Left ventricle myocardium inferior (tissue), 1 donor: ENCODE measurements at regions not wholly inside any gene's neighbourhood (a gene's known extent, or its start where the extent isn't known, plus 50 kb on each side); places are given as distances from the start of the nearest gene placed in this dataset.

Source experiments
- DNase-seq: peaks from one replicate; pipeline ENCODE4 v3.0.0-alpha.2; 2020
- H3K27ac ChIP-seq: fragments of 200-600 bp; replicated peaks from 2 replicates; pipeline ENCODE4 v1.8.0; 2021
- H3K27me3 ChIP-seq: fragments of 200-600 bp; 2 replicates; pipeline ENCODE4 v1.8.0; 2021; ENCODE audit warnings: low read depth
- H3K36me3 ChIP-seq: fragments of 200-600 bp; 2 replicates; pipeline ENCODE4 v1.8.0; 2021
- H3K4me1 ChIP-seq: fragments of 200-600 bp; 2 replicates; pipeline ENCODE4 v1.8.0; 2021
- H3K4me3 ChIP-seq: fragments of 200-600 bp; 2 replicates; pipeline ENCODE4 v1.8.0; 2021; ENCODE audit warnings: mild to moderate bottlenecking, moderate library complexity
- H3K9me3 ChIP-seq: fragments of 200-600 bp; replicated peaks from 2 replicates; pipeline ENCODE4 v1.8.0; 2021
- CTCF ChIP-seq: fragments of 200-600 bp; IDR thresholded peaks from 2 replicates; pipeline ENCODE4 v1.8.0; 2021; ENCODE audit warnings: antibody characterized with exemption, mild to moderate bottlenecking, borderline replicate concordance
- intact Hi-C: fragments of 100-400 bp; cut with micrococcal nuclease; formaldehyde crosslinking; loops from one replicate; pipeline ENCODE4 v1.11.0; 2022
- donor health status: DM: no; HTN: yes; CAD: no; lungs with severe emphysema.

DNA sequence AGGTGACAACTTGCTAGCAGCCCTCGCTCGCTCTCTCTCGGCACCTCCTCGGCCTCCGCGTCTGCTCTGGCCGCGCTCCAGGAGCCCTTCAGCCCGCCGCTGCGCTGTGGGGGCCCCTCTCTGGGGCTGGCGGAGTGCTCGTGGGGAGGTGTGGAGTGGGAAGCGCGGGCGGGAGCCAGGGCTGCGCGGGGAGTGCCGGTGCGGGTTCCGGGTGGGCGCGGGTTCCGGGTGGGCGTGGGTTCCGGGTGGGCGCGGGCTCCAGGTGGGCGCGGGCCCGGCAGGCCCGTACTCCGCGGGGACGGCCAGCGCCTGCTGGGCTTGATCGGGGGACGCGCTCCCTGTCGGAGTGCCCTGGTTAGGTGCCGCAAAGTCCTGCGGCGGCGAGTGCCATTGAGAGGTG lies 384.3 kb downstream of the GPM6A start:
- no peak overlapping the region for H3K4me3 ChIP-seq
- no peaks in the 10 kb centered on the region for H3K9me3 ChIP-seq
- H3K27ac ChIP-seq: no peak overlapping the region
- no peaks in the 10 kb centered on the region for H3K4me1 ChIP-seq
- H3K27me3 ChIP-seq: no peaks in the 10 kb centered on the region
- no peaks in the 10 kb centered on the region for H3K36me3 ChIP-seq
- intact Hi-C loops: no loop called here
- TF ChIP-seq CTCF: no peak
- no peak for DNase-seq

DNA sequence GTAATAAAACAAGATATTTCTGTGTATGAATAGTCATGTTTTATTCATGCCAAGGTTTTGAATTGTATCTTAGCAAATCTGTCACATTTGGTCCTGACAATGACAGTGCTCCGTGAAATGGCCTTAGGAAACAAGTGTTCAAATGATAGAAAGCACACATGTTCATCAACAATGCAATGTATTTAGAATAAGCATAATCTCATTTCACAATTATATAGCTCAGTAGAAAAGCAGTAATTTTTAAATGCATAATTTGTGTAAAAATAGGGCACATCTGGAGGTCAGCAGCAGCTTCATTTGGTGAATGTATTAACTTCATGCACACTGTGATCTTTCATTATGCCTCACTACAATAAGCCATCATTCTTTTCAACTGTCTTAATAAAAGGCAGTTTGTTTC lies 380.4 kb downstream of the GPM6A start:
- H3K27ac ChIP-seq: no peak overlapping the region
- no peaks in the 10 kb centered on the region for H3K9me3 ChIP-seq
- no peak for TF ChIP-seq CTCF
- H3K36me3 ChIP-seq: no peaks in the 10 kb centered on the region
- H3K4me3 ChIP-seq: no peak overlapping the region
- H3K27me3 ChIP-seq: no peaks in the 10 kb centered on the region
- no peak for DNase-seq
- H3K4me1 ChIP-seq: no peaks in the 10 kb centered on the region
- intact Hi-C loops: no loop called here

DNA sequence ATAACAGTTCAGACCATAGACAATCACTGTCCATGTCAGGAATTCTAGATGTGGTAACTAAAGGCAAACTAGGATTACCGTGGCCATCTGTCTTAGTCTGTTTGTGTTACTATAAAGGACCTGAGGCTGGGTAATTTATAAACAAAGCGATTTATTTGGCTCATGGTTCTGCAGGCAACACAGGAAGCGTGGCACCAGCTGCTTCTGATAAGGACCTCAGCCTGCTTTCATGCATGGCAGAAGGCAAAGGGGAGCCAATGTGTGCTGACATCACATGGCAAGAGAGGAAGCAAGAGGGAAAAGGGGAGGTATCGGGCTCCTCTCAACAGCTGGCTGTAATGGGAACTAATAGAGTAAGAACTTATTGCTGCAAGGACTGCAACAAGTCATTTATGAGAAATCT lies 376.7 kb downstream of the GPM6A start:
- TF ChIP-seq CTCF: no peak
- Histone ChIP-seq H3K9me3 (no peaks in the 10 kb centered on the region), H3K27me3 (no peaks in the 10 kb centered on the region), H3K4me1 (no peaks in the 10 kb centered on the region), H3K36me3 (no peaks in the 10 kb centered on the region), H3K27ac (no peak overlapping the region), H3K4me3 (no peak overlapping the region)
- intact Hi-C loops: no loop called here
- DNase-seq: no peak

DNA sequence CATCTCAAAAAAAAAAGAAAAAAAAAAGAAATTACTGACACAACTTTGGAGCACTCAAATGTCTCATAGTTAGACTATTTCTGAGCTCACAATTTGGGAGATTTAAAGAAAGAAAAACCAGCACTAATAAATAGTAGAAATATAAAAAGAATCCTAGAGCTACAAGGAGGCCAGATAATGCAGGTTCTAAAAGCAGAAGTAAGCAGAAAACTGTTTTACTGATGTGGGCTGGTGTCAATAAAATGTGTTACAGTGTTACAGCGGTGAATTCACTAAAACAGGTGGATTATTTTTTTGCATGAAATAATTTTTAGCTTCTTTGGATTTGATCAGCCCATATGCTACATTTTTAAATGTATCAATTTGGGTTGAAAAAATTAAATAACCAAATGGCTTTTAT lies 375.9 kb downstream of the GPM6A start:
- no peaks in the 10 kb centered on the region for H3K36me3 ChIP-seq
- DNase-seq: no peak
- no peaks in the 10 kb centered on the region for H3K9me3 ChIP-seq
- no peaks in the 10 kb centered on the region for H3K4me1 ChIP-seq
- H3K4me3 ChIP-seq: no peak overlapping the region
- TF ChIP-seq CTCF: no peak
- no peaks in the 10 kb centered on the region for H3K27me3 ChIP-seq
- intact Hi-C loops: no loop called here
- no peak overlapping the region for H3K27ac ChIP-seq

DNA sequence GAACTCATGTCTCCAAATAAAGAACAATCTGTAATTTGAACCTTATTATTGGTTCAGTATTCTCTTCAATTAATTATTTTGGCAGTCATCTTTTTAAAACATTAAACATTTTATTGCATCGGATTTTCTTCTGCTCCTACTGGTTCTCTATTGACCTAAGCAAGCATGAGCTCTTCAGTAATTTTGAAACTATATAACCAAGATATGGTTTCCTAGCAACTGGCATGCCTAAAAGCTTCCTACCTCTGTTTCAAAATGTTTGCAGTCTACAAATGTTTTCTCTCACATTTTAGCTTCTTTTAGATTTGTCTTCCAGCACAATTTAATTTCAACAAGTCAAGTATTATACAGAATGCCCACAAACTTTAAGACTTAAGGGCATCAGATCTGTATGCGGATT lies 371.3 kb downstream of the GPM6A start:
- H3K27me3 ChIP-seq: no peaks in the 10 kb centered on the region

More for the DNA sequence above, 371.3 kb downstream of the GPM6A start:
- Histone ChIP-seq H3K27ac (no peak overlapping the region), H3K4me1 (no peaks in the 10 kb centered on the region), H3K4me3 (no peak overlapping the region), H3K36me3 (no peaks in the 10 kb centered on the region), H3K9me3 (no peaks in the 10 kb centered on the region)
- no peak for DNase-seq
- intact Hi-C loops: no loop called here
- TF ChIP-seq CTCF: no peak
